Stimulated activated CD8-positive, alpha-beta memory T cell treated with anti-CD3 and anti-CD28 coated beads, Interleukin-12 subunit alpha, Interleukin-12 subunit beta, amount 100 ng/mL, for 24 hours (primary cell): ENCODE measurements at regions not wholly inside any gene's neighbourhood (a gene's known extent, or its start where the extent isn't known, plus 50 kb on each side); places are given as distances from the start of the nearest gene placed in this dataset.

ENCODE experiments used
- DNase-seq: peaks from one replicate; pipeline ENCODE4 v3.0.0-alpha.2; 2020; ENCODE audit errors: extremely low read depth

DNA sequence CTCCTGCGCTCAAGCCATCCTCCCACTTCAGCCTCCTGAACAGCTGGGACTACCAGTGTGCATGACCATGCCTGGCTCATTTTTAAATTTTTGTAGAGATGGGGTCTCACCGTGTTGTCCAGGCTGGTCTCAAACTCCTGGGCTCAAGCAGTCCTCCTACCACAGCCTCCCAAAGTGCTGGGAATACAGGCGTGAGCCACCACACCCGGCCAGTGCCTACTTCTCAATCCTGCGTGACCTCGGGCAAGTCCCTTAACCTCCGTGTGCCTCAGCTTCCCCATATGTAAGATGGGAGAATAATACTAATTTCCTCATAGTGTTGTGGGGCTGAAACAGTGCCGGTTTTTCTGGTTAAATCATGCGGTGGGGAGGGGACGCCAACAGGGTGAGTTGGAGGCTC, 143.5 kb upstream of the CIBAR2 start:
- DNase-seq, result no peak

DNA sequence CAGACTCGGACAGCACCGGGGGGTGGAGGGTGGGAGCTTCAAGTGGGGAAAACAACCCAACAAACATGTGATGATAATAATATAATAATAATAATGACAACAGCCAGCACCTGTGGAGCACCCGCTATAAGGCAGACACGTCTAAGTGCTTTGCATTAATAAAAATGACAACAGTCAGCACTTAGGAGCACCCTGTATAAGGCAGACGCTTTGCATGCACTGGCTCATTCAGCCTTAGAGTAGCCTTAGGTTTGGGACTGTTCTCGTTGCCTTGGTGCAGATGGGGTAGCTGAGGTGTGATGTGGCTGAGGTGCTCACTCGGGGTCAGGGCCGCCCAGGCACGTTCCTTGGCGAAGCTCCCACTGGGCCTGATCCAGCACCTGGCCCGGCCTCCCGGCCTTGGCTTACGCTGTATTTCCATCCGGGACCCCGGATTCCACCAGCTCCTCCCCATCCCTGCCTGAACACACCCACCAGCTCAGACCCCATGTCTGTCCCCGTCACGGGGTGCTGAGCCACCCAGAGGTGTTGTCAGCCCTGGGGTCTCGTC, 144.0 kb upstream of the CIBAR2 start:
- no peak for DNase-seq

DNA sequence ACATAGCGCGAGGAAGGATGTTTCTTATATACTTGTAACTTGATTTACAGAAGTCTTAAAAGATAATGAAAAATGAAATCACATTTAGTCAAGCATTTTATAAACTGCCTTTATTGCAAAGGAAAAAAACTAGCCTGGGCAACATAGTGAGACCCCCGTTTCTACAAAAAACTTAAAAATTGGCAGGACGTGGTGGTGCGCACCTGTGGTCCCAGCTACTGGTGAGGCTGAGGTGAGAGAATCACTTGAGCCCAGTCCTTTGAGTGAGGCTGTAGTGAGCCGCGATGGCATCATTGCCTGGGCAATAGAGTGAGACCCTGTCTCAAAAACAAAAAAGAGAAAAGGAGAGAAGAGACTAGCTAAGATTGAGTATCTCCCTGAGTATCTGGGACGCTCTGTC, 145.2 kb upstream of the CIBAR2 start:
- no peak for DNase-seq

DNA sequence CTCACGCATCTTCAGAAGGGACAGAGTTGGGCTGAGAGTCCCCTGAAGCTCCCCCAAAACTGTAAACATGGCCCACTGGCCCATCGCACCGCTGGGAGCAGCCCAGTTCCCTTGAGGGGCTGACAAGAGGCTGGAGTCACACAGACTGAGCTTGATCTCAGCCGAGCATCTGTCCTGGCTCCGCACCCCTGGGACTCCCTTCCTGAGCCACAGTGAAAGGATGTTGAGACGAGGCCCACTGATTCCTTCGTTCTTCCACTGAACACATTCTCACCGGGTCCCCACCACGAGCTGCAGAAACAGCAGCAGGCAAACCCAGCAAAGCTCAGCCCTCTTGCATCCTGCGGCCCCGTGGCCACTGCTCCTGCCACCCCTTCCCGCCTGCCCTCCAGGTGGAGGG, 145.9 kb upstream of the CIBAR2 start:
- DNase-seq, result no peak

DNA sequence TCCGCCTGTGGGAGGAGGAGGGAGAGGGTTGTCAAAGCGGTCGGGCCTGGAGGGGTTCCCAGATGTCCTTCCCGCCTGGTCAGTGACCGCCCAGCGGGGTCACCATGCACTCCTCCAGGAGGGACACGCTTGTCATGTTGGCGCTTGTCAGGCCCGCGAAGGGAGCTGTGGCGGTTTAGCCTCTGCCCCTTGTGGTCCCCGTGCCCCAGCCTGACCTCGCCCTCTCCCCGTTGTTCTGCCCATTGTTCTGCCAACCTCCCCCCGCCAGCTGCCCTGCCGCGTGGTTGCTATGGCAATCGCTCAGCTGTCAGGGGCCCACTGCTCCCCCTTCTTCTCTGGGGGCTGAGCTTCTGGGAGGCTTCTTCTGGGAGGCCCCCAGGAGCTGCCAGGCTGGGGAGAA, 146.4 kb upstream of the CIBAR2 start:
- no peak for DNase-seq

DNA sequence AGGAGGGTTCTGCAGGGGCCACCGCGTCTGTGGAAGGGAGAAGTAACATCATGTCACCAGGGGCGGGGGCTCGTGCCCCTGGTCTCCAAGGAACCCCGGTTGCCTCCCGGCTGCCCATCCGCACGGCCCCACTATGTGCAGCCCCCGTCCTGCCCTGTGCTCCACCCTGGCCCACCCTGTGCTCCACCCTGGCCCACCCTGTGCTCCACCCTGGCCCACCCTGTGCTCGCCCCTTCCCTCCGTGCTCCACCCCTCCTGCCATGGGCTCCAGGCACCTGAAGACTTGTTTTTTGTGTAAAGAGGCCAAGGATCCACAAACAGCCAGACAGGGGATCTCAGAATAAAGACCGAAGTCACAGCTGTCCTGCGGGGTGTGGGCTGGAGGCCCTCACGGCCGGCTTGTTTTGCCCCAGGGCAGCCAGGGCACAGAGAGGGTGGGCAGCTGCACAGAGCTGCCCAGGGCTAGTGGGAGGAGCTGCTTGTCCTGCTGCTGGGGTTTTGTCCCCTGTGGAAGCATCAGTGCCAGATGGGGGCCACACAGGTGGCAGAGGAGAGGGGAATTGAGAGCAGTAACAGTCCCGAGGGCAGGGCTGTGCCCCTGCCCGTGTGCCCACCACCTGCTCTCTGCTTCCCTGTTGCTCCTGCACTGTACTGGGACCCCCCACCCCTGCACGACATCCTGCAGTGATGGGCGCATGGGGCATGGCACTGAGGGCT, 147.0 kb upstream of the CIBAR2 start:
- DNase-seq, result no peak

GRCh38 chr16:85259832-85260167, 147.5 kb upstream of the CIBAR2 start:
- no peak for DNase-seq

DNA sequence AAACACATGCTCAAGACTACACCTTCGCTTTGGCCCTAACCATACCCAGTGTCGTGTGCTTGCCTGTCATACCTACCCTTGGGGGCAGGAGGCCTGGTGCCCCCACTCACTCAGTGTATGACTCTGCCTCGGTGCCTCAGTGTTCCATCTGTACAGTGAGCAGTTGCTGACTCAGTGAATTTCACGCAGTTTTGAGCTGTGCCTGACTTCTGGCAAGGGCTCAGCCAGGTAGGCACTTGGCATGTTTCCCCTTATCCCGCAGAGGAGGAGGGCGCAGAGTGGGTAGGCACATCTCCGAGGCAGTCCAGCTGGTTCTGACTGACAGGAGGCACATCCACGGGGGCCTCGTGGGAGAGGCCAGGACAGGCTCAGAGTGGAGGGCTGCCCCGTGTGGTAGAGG, 148.9 kb upstream of the CIBAR2 start:
- no peak for DNase-seq

- DNase-seq, result no peak
These were observed 149.6 kb upstream of the CIBAR2 start for GRCh38 chr16:85261657-85262557.

DNA sequence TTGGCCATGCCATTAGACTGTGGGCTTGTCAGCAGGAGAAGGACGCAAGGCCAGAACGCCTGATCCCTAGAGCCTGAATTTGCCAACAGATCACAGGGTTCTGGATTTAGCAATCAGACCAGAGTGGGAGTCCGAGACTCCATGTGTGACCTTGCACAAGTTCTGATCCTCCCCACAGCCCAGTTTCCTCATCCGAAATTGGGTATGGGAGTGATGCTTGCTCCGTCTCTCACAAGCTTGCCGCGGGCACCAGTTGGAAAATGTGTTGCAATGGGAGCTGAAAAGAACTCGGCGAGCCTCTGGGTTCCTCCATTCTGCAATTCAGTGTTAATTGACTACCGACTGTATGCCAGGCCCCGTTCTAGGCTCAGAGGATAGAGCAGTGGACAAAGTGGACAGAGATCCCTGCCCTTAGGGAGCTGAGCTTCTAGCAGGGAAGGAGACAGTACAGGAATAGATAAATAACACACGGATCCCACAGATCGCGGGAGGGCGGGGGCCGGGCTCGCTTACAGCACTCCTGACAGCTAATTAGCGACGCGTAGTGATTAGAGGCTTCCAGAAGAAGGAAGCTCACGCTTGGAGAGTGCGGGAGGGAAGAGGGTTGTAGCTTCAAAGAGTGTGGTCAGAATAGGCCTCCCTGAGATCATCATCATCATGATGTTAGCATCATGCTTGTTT, 150.4 kb upstream of the CIBAR2 start:
- no peak for DNase-seq

DNA sequence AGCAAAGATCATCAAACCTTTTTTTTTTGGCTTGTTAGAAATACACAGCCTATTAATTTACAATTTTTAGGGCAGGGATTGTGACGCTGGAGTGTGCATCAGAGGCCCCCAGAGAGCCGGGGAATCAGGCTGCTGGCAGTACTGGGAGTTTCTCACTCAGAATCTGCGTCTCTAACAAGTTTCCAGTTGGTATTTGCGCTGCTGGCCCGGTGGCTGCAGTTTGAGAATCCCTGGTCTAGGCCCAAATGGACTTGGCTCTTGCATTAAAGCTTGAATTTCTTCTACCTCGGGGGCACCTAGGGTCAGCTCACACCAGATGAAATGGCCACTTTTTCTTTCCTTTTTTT, 150.9 kb upstream of the CIBAR2 start:
- no peak for DNase-seq

GRCh38 chr16:85264752-85265151, 152.5 kb upstream of the CIBAR2 start:
- no peak for DNase-seq

GRCh38 chr16:85265161-85265784, 153.0 kb upstream of the CIBAR2 start:
- DNase-seq, result no peak

DNA sequence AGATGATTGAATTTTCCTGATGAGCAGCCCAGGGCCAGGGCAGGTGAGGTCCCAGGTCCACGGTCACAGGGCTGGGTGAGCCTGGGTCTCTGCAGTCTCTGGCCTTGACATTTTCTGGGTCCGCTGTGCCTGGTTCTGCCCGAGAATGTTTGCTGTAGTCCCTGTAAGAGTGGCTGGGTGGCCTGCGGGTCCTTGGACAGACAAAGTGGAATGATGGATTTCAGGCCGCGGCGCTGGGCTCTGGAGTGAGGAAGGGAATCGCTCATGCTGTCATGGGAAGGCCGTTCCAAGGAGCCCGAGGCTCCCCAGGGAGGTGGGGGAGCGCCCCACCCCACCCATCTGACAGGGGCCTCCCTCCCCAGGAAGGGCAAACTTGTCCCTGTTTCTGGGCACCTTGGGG, 153.5 kb upstream of the CIBAR2 start:
- DNase-seq, result no peak

- no peak for DNase-seq
These were observed 154.6 kb upstream of the CIBAR2 start for GRCh38 chr16:85266857-85267256.

- no peak for DNase-seq
These were observed 155.2 kb upstream of the CIBAR2 start for GRCh38 chr16:85267414-85267945.

DNA sequence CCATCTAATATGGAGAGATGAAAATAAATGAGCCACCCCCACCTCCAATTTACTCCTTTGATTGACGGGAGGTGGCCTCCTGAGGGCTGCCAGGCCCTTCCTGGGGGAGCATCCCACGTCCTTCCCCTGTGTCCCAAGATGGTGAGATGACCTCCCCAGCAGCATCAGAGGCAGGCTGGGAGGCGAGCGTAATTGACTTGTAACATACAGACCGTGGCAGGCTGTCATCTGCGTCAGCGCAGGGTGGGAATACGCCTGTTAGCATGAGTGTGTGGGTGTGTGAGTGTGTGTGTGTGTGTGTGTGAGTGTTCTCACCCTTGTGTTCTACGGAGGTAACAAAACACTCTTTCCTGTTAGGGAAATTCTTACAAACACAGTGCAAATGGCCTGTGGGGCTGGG, 156.9 kb upstream of the CIBAR2 start:
- no peak for DNase-seq

- no peak for DNase-seq
These were observed 158.1 kb upstream of the CIBAR2 start for GRCh38 chr16:85270374-85270773.

DNA sequence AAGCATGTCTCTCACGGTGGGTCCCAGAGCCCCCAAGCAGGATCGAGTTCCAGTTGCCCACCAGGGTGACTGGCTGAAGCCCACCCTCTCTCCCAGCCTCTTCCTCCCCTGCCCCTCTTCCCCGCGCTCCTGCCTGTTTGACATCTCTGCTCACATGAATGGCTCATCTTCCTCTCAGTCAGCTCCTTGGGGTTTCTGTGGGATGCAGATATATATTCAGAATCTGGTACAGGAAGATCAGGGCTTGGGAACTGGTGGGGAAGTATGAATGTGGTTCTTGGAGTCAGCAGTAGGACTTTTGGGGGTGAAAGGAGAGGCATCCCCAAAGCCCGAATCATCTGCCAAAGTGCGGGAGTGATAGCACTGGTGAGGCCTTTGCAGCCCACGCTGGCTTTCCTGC, 158.9 kb upstream of the CIBAR2 start:
- no peak for DNase-seq

- DNase-seq, result no peak
These were observed 161.0 kb upstream of the CIBAR2 start for GRCh38 chr16:85273293-85273692.

GRCh38 chr16:85274501-85274900, 162.2 kb upstream of the CIBAR2 start:
- no peak for DNase-seq

DNA sequence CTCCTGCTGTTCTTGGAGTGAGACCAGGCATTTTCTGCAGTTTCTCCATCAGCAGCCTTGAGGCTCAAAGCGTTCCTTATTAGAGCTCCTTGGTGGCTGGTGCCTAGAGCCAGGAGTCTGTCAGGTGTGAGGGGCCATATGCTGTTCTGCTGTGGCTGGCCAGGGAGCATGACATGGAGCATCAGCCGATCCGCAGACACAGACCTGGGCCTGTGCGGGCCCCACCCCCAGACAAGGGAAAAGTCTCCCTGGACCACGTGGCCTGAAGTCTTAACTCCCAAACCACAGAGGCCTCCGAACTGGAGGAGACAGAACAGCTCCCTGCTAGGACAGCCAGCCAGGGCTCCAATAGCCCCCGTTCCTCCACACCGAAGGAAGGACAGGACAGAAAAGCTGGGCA, 162.7 kb upstream of the CIBAR2 start:
- DNase-seq, result no peak
